GM18907 (cell line): ENCODE measurements at regions not wholly inside any gene's neighbourhood (a gene's known extent, or its start where the extent isn't known, plus 50 kb on each side); places are given as distances from the start of the nearest gene placed in this dataset.

Source experiments
- ATAC-seq: cut with Tn5 transposase; IDR thresholded peaks from one replicate; pipeline ENCODE4 v1.9.1; 2021; ENCODE audit warnings: mild to moderate bottlenecking, moderate library complexity; ENCODE audit not compliant: unreplicated experiment

DNA sequence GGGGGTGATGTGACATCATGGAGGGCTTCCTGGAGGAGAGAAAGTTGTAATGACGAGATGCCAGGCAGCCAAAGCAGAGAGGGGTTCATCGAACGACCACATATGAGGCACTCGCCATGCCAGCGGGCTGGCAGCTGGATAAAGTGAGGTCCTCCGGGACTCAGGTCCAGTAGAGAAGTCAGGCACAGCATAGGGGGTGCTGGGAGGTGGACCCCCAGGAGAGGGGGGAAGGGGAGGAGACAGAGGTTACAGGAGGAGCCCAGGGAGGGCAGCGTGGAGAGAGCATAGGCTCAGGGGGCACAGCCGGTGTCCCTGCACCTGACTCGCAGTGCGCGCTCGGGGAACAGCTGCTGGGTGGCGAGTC lies 174.7 kb downstream of the BMP7 start:
- ATAC-seq, result no peak

GRCh38 chr20:57092112-57092899 lies 174.1 kb downstream of the BMP7 start:
- peak; percentile 56 for ATAC-seq

DNA sequence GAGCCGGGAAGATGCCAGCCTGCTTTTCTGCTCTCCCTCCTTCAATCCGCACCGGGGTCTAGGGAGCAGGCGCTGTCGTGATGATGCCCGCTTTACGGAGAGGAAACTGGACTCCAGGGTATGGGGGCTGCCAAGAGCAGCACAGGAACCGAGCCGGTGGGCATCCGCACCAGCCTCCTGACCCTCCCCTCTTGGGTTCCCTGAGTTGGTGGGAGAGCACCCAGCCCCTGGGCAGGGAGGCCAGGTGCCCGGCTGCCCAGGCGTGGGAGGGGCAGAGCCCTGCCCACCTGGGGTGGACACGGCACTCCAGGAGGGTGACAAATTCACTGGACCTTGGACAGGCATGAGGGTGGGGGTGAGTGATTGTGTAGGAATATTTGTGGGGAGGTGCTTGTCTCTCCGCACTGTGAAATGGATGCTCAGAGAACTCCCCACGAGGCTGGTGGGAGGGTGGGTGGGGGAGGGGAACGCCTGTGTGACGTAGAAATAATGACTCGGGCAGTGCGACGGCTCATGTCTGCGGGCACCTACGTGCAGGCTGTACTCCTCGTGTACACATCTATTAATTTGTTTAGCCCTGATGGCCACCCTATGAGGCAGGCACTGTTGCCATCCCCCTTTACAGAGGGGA lies 173.4 kb downstream of the BMP7 start:
- no peak for ATAC-seq

GRCh38 chr20:57093766-57094165 lies 172.7 kb downstream of the BMP7 start:
- no peak for ATAC-seq

- ATAC-seq, result no peak
Measured at GRCh38 chr20:57094252-57094891, 172.1 kb downstream of the BMP7 start.

DNA sequence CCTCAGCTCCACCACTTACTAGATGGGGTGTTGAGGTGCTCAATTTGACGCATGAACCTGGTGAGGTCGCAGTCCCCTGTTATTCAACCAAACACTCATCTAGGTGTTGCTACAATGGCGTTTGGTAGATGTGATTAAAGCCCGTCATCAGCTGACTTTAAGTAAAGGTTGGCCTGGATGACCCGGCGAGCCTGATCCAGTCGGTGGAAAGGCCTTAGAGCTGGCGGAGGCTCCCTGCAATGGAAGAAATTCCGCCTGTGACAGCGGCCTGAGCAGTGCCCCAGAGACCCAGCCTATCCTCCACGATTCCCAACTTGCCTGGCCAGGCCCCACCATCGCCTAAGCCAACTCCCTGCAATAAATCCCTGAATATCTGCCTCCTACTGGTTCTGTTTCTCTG lies 171.4 kb downstream of the BMP7 start:
- no peak for ATAC-seq

DNA sequence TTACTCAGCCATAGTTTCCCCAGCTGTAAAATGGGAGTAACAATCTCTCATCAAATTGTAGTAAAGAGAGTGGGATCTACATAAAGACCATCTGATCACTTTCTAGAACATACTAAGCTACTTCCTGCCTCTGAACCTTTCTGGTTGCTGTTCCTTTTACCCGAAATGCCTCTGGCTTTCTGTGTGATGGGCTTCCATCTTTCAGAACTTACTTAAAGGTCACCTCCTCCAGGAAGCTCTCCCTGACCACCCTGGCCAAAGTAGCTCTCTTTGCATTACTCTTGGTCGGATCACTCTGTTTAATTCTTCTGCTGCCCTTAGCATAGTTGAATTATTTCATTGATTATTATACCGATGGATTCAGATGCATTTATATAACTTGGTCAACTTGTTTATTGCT lies 171.0 kb downstream of the BMP7 start:
- no peak for ATAC-seq

DNA sequence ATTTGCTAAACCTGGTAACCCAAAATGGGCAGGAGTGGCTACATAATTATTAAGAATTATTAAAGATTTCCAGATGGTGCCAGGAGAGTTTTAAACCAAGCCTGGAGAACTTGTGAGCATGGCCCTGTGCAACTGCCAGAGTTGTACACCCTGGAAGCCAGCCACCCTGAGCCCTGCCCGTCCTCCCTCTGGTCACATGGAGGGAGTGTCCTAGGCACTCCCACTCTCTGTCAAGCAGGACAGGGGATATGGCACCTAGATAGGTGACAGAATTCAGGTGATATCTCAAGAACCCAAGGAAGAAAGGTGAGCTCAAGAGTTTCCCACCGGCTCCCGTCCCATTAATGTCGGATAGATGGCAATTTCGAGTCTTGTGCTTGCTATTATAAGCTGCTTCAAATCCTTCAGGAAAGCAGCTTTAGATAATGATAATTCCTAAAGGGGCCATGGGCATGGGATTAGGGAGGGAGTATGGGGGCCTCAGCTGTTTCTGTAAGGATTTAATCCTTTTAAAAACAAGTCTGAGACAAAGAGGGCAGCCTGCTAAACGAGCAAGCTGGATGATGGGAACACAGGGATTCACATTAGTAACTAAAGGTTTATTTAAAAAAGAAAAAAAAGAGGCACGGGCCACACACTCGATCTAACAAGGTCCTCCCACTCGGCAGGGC lies 169.1 kb downstream of the BMP7 start:
- no peak for ATAC-seq

DNA sequence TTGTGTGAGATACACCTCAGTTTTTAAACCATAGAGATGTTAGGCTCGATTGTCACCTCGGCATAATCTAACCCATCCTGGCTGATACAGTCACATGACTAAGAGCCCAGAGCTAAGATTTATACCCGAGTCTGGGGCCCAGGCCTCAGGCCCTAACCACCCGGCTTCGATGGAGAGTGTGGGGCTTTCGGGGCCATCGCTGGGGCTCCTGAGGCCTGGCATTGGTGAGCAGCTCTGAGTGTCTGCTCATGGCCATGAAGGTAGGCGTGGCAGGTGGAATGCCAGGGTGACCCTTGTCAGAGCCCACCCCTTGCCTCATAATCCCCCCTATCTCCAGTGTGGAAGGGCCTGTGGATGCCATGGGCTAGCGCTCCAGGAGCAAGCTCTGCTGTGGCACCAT lies 164.3 kb downstream of the BMP7 start:
- no peak for ATAC-seq

- no peak for ATAC-seq
Measured at GRCh38 chr20:57102566-57102965, 163.9 kb downstream of the BMP7 start.

DNA sequence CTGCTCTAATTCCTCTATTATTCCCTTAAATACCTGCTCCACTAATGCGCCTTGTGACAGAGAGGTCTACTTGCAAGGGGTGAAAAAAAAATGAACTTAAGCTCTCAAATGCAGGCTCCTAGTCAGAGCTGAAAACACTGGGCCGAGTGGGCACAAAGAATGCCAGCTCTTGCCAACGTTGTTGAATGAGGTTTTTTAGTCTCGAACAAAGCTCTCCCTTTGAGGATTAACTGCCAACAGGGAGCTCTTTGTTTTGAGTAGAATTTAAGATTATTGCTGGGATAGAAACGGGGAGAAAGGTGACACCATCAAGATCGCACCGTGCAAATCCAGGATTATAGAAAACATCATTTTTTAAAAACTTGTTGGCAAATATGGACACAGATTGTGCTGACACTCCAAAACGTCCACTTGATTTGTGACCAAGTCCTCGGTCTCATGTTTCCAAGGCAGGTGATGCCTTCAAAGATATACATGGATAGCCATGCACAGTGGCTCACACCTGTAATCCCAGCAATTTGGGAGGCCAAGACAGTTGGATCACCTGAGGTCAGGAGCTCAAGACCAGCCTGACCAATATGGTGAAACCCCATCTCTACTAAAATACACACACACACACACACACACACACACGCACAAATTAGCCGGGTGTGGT lies 163.2 kb downstream of the BMP7 start:
- no peak for ATAC-seq

- no peak for ATAC-seq
Measured at GRCh38 chr20:57104113-57104512, 162.3 kb downstream of the BMP7 start.

- no peak for ATAC-seq
Measured at GRCh38 chr20:57104651-57105204, 161.7 kb downstream of the BMP7 start.

- ATAC-seq, result no peak
Measured at GRCh38 chr20:57106030-57106682, 160.3 kb downstream of the BMP7 start.

DNA sequence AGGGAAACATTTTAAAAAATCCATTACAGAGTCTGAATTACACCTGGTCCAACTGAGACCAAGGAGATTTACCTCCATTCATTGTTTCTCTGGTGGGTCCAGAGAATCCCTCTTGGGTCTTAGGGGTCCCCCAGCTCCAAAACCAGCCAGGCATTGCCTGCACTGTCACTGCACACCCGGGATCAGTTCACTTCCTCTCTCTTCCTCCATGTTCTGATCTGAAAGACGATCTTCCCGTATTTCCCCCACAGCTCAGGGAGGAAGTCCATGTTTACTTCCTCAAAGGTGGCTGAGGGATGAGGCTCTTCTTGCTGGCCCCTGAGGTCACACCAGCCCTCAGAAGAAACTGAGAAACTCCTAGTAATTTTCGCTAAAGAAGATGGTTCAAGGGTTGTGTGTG lies 159.7 kb downstream of the BMP7 start:
- ATAC-seq, result no peak

DNA sequence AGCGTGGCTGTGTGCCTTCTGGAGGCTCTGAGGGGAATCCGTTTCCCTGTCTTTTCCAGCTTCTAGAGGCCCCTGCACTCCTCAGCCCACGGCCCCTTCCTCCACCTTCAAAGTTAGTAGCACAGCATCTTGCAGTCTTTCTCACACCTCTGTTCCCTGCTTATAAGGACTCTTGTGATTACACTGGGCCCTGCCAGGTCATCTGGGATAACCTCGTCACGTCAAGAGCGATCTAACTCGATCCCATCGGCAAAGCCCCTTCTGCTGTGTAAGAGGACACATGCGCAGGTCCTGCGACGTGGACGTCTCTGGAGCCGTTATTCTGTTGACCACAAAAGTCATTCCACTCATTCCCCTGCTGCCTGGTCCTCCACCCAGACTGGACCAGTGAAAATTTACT lies 159.2 kb downstream of the BMP7 start:
- ATAC-seq, result no peak

DNA sequence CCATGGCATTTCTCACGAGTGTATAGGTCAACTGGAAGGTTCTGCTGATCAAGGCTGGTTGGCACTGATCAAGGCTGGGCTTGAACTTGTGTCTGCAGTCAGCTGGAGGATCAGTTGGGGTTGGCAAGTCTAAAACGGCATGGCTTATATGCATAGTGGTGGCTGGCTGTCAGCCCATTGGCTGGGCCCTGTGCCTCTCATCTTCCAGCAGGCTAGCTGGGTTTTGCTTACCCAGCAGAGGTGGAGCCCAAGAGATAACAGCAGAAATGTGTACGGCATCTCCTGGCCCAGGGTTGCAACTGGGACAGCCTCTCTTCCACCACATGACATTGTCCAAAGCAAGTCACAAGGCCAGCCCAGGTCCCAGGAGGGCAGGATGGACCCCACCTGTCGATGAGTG lies 158.2 kb downstream of the BMP7 start:
- no peak for ATAC-seq

- ATAC-seq, result no peak
Measured at GRCh38 chr20:57108742-57109570, 157.5 kb downstream of the BMP7 start.

DNA sequence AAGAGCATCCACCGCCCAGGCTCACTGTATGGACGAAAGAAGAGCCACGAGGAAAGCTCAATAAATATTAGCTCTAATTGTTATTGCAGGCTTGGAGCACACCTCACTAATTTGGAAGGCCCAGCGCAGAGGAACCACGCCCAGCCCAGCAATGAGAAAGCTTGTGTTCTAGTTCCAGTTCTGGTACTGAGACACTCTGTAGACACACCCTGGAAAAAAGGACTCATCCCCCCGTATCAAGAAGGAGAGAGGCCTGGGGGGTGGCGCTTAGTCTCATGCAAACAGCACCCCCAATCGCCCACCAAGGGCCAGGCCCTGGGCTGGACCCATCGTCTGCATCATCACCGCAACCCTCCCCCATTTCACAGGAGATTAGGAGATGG lies 156.9 kb downstream of the BMP7 start:
- no peak for ATAC-seq
